ENCODE measurements at regions not wholly inside any gene's neighbourhood (a gene's known extent, or its start where the extent isn't known, plus 50 kb on each side); places are given as distances from the start of the nearest gene placed in this dataset.

DNA sequence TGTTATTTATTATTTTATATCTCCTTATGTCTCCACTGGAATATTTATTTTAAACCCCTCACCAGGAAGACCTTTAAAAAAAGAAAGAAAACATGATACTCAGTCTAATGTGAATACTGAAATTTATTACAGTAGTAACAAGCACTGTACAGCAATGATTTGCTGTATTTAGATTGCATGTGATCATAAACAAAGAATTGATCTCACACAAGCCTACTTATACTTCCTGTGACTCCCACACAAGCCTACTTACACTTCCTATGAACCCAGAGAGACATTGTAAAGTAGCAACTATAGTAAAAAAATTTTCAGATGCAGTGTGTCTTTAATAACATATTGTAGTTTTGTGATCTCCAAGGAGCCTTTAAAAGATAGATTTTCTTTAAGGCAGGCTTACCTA lies 142.7 kb upstream of the SYT1 start:
- no peak overlapping the region for H3K4me3 ChIP-seq (ENCODE audit: low read depth, low read length)
- DNase-seq (ENCODE audit: low read depth): no peak

GRCh38 chr12:78725033-78725432 lies 139.5 kb upstream of the SYT1 start:
- H3K4me3 ChIP-seq (ENCODE audit: low read depth, low read length): no peak overlapping the region
- DNase-seq (ENCODE audit: low read depth): no peak

GRCh38 chr12:78725951-78726580 lies 138.5 kb upstream of the SYT1 start:
- DNase-seq (ENCODE audit: low read depth): no peak
- no peak overlapping the region for H3K4me3 ChIP-seq (ENCODE audit: low read depth, low read length)

DNA sequence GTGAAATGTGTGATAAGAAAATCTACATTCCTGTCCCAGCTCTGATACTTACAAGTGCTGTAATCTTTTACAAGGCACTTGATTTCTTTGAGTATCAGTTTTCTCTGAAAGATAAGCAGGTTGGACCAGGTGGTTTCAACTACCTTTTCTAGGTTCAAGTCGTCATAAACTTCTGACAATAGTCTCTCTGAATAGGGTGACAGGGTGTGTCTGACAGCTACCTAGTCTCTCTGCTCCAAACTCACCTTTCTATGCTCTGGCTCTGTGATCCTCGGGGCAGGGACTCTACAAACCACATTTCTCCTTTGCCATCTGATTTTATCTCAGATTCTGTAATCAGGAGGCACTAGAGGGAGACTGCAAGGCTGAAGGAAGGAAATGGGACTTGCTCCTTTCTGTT lies 137.7 kb upstream of the SYT1 start:
- DNase-seq (ENCODE audit: low read depth): no peak
- H3K4me3 ChIP-seq (ENCODE audit: low read depth, low read length): no peak overlapping the region

- DNase-seq (ENCODE audit: low read depth): no peak
- no peak overlapping the region for H3K4me3 ChIP-seq (ENCODE audit: low read depth, low read length)
These were observed 132.1 kb upstream of the SYT1 start for GRCh38 chr12:78732481-78732880.

- no peak for DNase-seq (ENCODE audit: low read depth)
- no peak overlapping the region for H3K4me3 ChIP-seq (ENCODE audit: low read depth, low read length)
These were observed 124.9 kb upstream of the SYT1 start for GRCh38 chr12:78739653-78740052.

- no peak for DNase-seq (ENCODE audit: low read depth)
- H3K4me3 ChIP-seq (ENCODE audit: low read depth, low read length): no peak overlapping the region
These were observed 118.6 kb upstream of the SYT1 start for GRCh38 chr12:78746001-78746400.

GRCh38 chr12:78753058-78753457 lies 111.5 kb upstream of the SYT1 start:
- DNase-seq (ENCODE audit: low read depth): no peak
- no peak overlapping the region for H3K4me3 ChIP-seq (ENCODE audit: low read depth, low read length)

DNA sequence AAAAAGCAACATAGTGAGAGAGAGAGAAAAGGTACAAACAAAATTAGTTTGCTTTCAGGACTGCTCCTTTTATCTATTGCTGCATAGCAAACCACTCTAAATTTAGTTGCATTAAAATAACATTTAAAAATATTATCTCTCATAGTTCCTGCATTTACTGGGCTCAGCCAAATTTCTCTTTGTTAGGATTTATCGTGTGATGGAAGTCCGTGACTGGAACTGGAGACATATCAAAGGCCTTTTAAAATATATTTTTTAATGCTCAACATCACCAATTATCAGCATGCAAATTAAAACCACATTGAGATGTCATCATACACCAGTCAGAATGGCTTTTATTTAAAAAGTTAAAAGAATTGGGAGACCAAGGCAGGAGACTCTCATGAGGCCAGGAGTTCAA lies 107.6 kb upstream of the SYT1 start:
- DNase-seq (ENCODE audit: low read depth): no peak

DNA sequence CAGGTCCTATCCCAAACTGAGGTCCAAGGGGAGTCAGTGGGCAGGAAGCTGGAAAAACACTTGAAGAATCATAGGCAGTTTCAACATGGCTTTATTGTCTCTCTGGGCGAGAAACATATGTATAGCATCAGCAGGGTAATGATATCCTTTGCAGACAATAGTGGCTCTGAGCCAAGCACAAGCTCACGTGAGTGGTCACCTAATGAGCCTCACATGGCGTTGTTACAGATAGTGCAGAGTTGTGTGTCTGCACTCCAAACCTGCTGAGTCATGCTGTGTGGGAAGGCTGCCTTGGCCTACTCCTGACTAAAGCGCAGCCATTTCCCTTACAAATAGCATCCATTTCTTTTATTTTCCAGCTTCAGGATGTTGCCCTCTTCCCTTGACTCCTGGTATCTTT lies 105.2 kb upstream of the SYT1 start:
- H3K4me3 ChIP-seq (ENCODE audit: low read depth, low read length): no peak overlapping the region
- DNase-seq (ENCODE audit: low read depth): peak; percentile 7

More for the DNA sequence above, 107.6 kb upstream of the SYT1 start:
- H3K4me3 ChIP-seq (ENCODE audit: low read depth, low read length): no peak overlapping the region

GRCh38 chr12:78760906-78761305 lies 103.7 kb upstream of the SYT1 start:
- no peak for DNase-seq (ENCODE audit: low read depth)
- H3K4me3 ChIP-seq (ENCODE audit: low read depth, low read length): no peak overlapping the region

GRCh38 chr12:78764913-78765312 lies 99.7 kb upstream of the SYT1 start:
- no peak for DNase-seq (ENCODE audit: low read depth)
- no peak overlapping the region for H3K4me3 ChIP-seq (ENCODE audit: low read depth, low read length)

GRCh38 chr12:78767264-78767981 lies 97.2 kb upstream of the SYT1 start:
- H3K4me3 ChIP-seq (ENCODE audit: low read depth, low read length): no peak overlapping the region
- DNase-seq (ENCODE audit: low read depth): no peak

DNA sequence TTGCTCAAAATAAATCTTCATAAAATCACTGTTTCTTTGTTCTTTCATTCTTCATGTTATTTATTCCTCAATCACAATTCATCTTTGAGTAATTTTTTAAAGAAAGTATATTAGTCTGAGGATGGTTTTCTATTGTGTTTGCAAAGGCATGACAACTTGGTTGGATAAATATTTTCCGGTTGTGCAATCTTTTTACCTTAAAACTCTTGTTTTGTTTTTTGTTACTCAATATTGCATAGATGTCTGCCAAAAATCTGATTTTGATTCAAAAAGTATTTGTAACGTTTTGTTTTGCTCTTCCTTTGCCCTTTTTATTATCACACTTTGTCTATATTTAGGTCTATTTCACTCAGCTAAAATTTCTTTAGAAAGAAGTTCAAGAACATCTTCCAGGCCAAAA lies 86.2 kb upstream of the SYT1 start:
- H3K4me3 ChIP-seq (ENCODE audit: low read depth, low read length): no peak overlapping the region
- no peak for DNase-seq (ENCODE audit: low read depth)

GRCh38 chr12:78787576-78787975 lies 77.0 kb upstream of the SYT1 start:
- DNase-seq (ENCODE audit: low read depth): peak; percentile 15
- H3K4me3 ChIP-seq (ENCODE audit: low read depth, low read length): no peak overlapping the region

GRCh38 chr12:78790148-78790547 lies 74.4 kb upstream of the SYT1 start:
- H3K4me3 ChIP-seq (ENCODE audit: low read depth, low read length): no peak overlapping the region
- no peak for DNase-seq (ENCODE audit: low read depth)

DNA sequence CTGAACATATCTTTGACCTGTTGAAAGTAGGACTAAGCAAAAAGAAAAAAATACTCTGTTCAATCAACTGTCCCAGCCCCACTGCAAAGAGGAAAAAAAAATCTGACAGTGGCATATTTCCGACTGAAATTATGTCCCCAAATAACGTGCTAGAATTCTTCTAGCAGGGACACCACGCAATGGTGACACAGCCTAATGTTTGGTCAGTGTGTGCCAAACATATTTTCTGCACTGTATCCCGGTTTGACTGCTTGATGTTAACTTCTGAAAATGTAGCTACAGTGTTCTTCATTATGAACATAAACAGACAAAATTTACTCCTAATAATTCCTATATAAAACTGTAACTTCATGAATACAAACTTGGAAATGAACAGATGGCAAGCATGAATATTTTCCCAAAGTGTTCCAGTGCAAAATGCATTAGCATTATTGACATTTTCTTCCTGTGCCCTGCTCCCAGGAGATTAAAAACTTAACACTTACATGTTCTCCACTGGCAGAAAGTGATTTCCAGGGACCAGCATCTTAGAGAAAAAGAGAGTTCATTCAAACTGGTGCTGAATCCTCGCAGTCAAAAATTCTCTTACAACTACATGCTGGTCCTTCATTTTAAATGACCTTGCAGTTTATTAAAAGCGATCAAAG lies 72.4 kb upstream of the SYT1 start:
- no peak for DNase-seq (ENCODE audit: low read depth)
- H3K4me3 ChIP-seq (ENCODE audit: low read depth, low read length): no peak overlapping the region

- DNase-seq (ENCODE audit: low read depth): no peak
- no peak overlapping the region for H3K4me3 ChIP-seq (ENCODE audit: low read depth, low read length)
These were observed 71.1 kb upstream of the SYT1 start for GRCh38 chr12:78793491-78793890.

DNA sequence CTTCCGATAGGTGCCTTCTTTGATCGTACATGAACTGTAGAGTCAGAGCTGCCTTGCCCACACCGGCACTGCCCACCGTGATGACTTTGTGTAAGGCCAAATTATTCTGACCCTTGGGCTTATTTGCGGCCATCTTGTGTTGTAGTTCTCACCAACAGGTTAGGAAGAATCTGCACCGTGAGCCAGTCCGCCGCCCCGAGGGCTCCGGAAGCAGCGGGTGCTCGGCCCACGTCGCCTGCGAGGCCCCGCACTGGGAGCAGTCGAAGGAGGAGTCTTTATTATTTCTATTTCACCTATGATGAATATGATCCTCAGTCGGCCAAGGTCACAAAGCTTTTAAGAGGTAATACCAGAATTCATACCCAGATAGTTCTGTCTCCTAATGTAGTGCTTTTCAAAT lies 70.6 kb upstream of the SYT1 start:
- DNase-seq (ENCODE audit: low read depth): no peak
- H3K4me3 ChIP-seq (ENCODE audit: low read depth, low read length): no peak overlapping the region

DNA sequence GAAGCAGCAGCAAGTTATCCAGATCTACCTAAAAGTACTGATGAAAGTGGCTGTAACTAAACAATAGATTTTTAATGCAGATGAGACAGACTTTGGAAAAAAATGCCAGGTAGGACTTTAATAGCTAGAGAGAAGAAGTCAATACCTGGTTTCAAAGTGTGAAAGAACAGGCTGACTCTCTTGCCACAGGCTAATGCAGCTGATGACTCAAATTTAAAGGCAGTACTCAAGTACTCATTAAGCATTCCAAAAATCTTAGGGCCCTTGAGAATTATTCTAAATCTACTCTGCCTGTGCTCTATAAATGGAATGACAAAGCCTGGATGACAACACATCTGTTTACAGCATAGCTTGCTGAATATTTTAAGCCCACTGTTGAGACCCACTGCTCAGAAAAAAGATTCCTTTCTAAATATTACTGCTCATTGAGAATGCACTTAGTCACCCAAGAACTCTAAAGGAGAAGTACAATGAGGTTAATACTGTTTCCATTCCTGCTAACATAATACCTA lies 68.6 kb upstream of the SYT1 start:
- DNase-seq (ENCODE audit: low read depth): no peak
- H3K4me3 ChIP-seq (ENCODE audit: low read depth, low read length): no peak overlapping the region

Data from skeletal muscle cell (primary cell).